ENCODE measurements at regions not wholly inside any gene's neighbourhood (a gene's known extent, or its start where the extent isn't known, plus 50 kb on each side); places are given as distances from the start of the nearest gene placed in this dataset.

DNA sequence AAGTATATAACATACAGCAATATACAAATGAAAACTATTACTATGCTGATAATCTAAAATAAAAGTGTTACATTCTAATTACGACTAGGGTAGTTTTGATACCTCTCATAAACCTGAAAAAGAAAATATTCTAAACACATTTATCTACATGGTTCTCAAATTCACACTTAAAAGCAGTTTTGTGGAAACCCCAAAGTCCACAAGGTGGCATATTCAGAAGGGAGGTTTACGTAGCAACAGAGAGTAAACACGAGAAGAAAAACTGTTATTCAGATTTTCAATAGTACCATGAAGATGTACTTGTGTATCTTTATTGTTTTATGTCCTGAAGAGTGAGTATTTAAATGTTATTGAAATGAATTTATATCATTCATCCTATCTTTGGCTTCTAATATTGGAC, 275.9 kb upstream of the KLHL1 start:
- no peak overlapping the region for H3K27ac Mint-ChIP-seq (ENCODE audit: unreplicated experiment)
- DNase-seq (ENCODE audit: low spot score): no peak
- no peaks in the 10 kb centered on the region for H3K4me1 Mint-ChIP-seq (ENCODE audit: low read depth)
- H3K9me3 Mint-ChIP-seq (ENCODE audit: low read depth): no peaks in the 10 kb centered on the region
- H3K36me3 Mint-ChIP-seq (ENCODE audit: low read depth): no peaks in the 10 kb centered on the region
- no peaks in the 10 kb centered on the region for H3K27me3 Mint-ChIP-seq (ENCODE audit: low read depth)
- H3K4me3 Mint-ChIP-seq (ENCODE audit: unreplicated experiment): no peak overlapping the region
- TF ChIP-seq, protein P1, sequence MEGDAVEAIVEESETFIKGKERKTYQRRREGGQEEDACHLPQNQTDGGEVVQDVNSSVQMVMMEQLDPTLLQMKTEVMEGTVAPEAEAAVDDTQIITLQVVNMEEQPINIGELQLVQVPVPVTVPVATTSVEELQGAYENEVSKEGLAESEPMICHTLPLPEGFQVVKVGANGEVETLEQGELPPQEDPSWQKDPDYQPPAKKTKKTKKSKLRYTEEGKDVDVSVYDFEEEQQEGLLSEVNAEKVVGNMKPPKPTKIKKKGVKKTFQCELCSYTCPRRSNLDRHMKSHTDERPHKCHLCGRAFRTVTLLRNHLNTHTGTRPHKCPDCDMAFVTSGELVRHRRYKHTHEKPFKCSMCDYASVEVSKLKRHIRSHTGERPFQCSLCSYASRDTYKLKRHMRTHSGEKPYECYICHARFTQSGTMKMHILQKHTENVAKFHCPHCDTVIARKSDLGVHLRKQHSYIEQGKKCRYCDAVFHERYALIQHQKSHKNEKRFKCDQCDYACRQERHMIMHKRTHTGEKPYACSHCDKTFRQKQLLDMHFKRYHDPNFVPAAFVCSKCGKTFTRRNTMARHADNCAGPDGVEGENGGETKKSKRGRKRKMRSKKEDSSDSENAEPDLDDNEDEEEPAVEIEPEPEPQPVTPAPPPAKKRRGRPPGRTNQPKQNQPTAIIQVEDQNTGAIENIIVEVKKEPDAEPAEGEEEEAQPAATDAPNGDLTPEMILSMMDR (IDR thresholded peaks at IDR 0.05): peak; percentile 10

DNA sequence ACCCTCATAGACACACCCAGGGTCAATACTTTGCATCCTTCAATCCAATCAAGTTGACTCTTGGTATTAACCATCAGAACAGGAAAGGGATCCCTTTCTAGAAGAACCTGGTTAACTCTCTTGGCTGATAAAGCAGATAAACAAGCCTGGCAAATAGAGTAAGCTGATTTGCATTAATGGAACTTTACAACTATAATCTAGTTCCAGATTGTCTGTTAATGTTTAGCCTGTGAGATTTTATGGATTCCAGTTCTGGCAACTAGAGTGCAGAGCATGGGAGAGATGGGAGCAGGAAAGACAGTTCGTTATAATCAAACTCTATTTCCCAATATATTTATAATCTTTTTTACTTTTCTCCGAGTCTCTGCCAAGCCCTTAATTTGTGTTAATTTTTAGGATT, 272.6 kb upstream of the KLHL1 start:
- H3K27me3 Mint-ChIP-seq (ENCODE audit: low read depth): no peaks in the 10 kb centered on the region

DNA sequence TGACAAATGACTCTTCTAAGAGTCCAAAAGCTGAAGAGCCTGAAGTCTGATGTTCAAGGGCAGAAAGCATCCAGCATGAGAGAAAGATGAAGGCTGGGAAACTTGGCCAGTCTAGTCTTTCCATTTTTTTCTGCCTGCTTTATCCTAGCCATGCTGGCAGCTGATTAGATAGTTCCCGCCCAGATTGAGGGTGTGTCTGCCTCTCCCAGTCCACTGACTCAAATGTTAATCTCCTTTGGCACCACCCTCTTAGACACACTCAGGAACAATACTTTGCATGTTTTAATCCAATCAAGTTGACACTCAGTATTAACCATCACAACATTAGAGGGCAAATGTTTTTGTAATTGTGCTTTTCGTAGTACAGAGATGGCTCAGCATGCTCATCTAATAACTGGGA, 267.5 kb upstream of the KLHL1 start:
- Mint-ChIP-seq H3K27ac (ENCODE audit: unreplicated experiment) (no peak overlapping the region), H3K4me1 (ENCODE audit: low read depth) (no peaks in the 10 kb centered on the region), H3K9me3 (ENCODE audit: low read depth) (no peaks in the 10 kb centered on the region), H3K27me3 (ENCODE audit: low read depth) (no peaks in the 10 kb centered on the region), H3K36me3 (ENCODE audit: low read depth) (no peaks in the 10 kb centered on the region), H3K4me3 (ENCODE audit: unreplicated experiment) (no peak overlapping the region)
- TF ChIP-seq, protein P1 (IDR thresholded peaks at IDR 0.05): no peak
- no peak for DNase-seq (ENCODE audit: low spot score)

More for the DNA sequence above, 272.6 kb upstream of the KLHL1 start:
- Mint-ChIP-seq H3K9me3 (ENCODE audit: low read depth) (no peaks in the 10 kb centered on the region), H3K27ac (ENCODE audit: unreplicated experiment) (no peak overlapping the region), H3K4me3 (ENCODE audit: unreplicated experiment) (no peak overlapping the region), H3K36me3 (ENCODE audit: low read depth) (no peaks in the 10 kb centered on the region), H3K4me1 (ENCODE audit: low read depth) (no peaks in the 10 kb centered on the region)
- DNase-seq (ENCODE audit: low spot score): no peak
- TF ChIP-seq, protein P1 (IDR thresholded peaks at IDR 0.05): no peak

DNA sequence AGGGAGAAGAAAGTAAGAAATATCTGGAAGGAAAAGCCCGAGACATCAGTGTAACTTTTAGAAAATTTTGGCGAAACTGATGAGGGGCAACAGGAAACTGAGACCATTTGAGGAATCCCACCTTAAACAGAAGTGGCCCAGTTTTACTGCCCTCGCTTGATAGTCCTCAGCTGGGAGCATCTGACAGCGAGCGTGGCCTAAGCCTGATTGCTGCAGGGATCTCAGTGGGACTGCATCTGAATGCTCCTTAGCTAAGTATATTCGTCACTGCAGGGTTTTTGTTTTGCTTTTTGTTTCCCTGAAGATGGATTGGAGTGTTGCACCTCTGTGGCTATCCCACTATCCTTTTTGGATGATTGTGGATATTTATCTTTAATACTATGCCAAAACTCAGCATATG, 262.7 kb upstream of the KLHL1 start:
- no peaks in the 10 kb centered on the region for H3K36me3 Mint-ChIP-seq (ENCODE audit: low read depth)
- H3K4me1 Mint-ChIP-seq (ENCODE audit: low read depth): no peaks in the 10 kb centered on the region
- DNase-seq (ENCODE audit: low spot score): no peak
- H3K27me3 Mint-ChIP-seq (ENCODE audit: low read depth): no peaks in the 10 kb centered on the region
- H3K4me3 Mint-ChIP-seq (ENCODE audit: unreplicated experiment): no peak overlapping the region
- H3K27ac Mint-ChIP-seq (ENCODE audit: unreplicated experiment): no peak overlapping the region
- TF ChIP-seq, protein P1 (IDR thresholded peaks at IDR 0.05): no peak
- H3K9me3 Mint-ChIP-seq (ENCODE audit: low read depth): no peaks in the 10 kb centered on the region

DNA sequence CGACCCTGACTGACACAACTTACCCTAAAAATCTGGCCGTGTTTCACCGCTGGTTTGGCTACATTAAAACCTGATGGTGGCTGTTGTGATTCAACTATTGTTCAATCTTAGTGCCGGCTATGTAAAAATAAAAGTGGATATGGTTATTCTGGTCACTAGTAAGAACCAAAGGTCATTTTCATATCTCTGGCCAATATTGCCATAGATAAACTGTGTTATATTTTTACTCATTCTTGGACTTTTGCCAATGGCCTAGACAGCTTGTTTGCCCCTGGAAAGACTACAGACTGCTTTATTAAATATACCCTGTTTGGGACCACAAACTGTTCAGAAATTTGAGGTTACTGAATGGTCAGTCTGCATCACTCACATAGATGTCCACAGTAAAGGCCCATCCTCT, 258.5 kb upstream of the KLHL1 start:
- Mint-ChIP-seq H3K4me1 (ENCODE audit: low read depth) (no peaks in the 10 kb centered on the region), H3K27me3 (ENCODE audit: low read depth) (no peaks in the 10 kb centered on the region), H3K27ac (ENCODE audit: unreplicated experiment) (no peak overlapping the region), H3K36me3 (ENCODE audit: low read depth) (no peaks in the 10 kb centered on the region), H3K4me3 (ENCODE audit: unreplicated experiment) (no peak overlapping the region), H3K9me3 (ENCODE audit: low read depth) (no peaks in the 10 kb centered on the region)
- no peak for DNase-seq (ENCODE audit: low spot score)
- TF ChIP-seq, protein P1 (IDR thresholded peaks at IDR 0.05): no peak
